ENCODE measurements at regions not wholly inside any gene's neighbourhood (a gene's known extent, or its start where the extent isn't known, plus 50 kb on each side); places are given as distances from the start of the nearest gene placed in this dataset.

DNA sequence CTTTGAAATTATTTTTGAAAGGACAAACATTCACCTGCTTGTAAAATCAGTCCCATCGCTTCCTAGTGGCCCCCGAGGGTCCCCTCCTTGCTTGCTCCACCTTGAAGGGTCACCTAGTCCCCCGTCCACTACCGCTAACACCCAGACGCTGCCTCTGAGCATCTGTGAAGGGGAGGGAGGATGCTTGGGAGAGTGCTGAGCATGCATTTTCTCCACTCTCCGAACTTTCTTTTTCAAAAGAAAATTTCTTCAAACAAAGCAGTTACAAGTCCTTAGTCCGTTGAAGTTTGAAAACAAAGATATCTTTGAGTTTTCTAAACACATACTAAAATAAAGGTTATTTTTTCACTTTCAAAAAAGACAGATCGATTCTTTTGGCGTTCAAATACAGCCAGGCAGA lies 224.3 kb upstream of the ARID1B start:
- no peak for TF ChIP-seq EZH2 (optimal IDR thresholded peaks at IDR 0.05; ENCODE audit: low read depth, low read length)
- TF ChIP-seq EZH2phosphoT487 (IDR thresholded peaks at IDR 0.05; ENCODE audit: low read length): no peak
- TF ChIP-seq, protein P1, sequence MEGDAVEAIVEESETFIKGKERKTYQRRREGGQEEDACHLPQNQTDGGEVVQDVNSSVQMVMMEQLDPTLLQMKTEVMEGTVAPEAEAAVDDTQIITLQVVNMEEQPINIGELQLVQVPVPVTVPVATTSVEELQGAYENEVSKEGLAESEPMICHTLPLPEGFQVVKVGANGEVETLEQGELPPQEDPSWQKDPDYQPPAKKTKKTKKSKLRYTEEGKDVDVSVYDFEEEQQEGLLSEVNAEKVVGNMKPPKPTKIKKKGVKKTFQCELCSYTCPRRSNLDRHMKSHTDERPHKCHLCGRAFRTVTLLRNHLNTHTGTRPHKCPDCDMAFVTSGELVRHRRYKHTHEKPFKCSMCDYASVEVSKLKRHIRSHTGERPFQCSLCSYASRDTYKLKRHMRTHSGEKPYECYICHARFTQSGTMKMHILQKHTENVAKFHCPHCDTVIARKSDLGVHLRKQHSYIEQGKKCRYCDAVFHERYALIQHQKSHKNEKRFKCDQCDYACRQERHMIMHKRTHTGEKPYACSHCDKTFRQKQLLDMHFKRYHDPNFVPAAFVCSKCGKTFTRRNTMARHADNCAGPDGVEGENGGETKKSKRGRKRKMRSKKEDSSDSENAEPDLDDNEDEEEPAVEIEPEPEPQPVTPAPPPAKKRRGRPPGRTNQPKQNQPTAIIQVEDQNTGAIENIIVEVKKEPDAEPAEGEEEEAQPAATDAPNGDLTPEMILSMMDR (IDR thresholded peaks at IDR 0.05; ENCODE audit: low read length): no peak
- no peaks in the 10 kb centered on the region for H3K9me2 ChIP-seq (replicated peaks; ENCODE audit: insufficient read depth, low read length)
- no peak overlapping the region for H3K27ac ChIP-seq (ENCODE audit: low read length)
- H3K79me2 ChIP-seq (ENCODE audit: low read length): no peaks in the 10 kb centered on the region
- H2AFZ ChIP-seq (ENCODE audit: low read length): no peak overlapping the region
- H3K9me3 ChIP-seq (replicated peaks; ENCODE audit: insufficient read depth, low read length): no peaks in the 10 kb centered on the region
- H3K4me3 ChIP-seq (ENCODE audit: low read length): no peak overlapping the region
- no peak overlapping the region for H3K4me2 ChIP-seq (ENCODE audit: low read depth, low read length)
- H4K20me1 ChIP-seq (ENCODE audit: insufficient read depth, low read length): no peaks in the 10 kb centered on the region
- H3K27me3 ChIP-seq (replicated peaks; ENCODE audit: insufficient read depth, low read length): no peaks in the 10 kb centered on the region
- no peaks in the 10 kb centered on the region for H3K36me3 ChIP-seq (replicated peaks; ENCODE audit: insufficient read depth, low read length)
- H3F3A ChIP-seq (ENCODE audit: insufficient read depth, low read length): no peaks in the 10 kb centered on the region
- DNase-seq: no peak
- H3K9ac ChIP-seq (ENCODE audit: low read length): no peak overlapping the region
- H3K4me1 ChIP-seq (ENCODE audit: low read length): no peaks in the 10 kb centered on the region

DNA sequence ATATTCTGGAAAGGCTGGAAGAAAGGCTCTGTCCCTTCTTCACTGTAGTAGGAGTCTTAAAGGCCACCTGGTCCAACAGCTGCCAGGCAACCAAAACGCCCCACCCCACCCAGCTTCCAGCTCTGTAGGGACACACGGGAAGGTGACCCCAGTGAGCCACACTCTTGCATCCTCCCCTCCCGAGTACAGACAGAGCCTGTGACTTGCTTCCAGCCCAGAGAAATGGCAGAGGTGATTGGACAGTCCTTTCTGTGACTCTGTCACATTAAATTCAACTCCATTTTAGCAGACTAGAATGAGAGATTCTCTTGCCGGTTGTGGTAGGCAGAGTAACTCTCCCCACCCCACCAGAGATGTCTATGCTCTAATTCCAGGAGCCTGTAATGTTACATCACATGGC lies 226.2 kb upstream of the ARID1B start:
- Histone ChIP-seq H3F3A (ENCODE audit: insufficient read depth, low read length) (no peaks in the 10 kb centered on the region), H3K4me1 (ENCODE audit: low read length) (no peaks in the 10 kb centered on the region), H3K9me3 (replicated peaks; ENCODE audit: insufficient read depth, low read length) (no peaks in the 10 kb centered on the region), H3K9me2 (replicated peaks; ENCODE audit: insufficient read depth, low read length) (no peaks in the 10 kb centered on the region), H3K27me3 (replicated peaks; ENCODE audit: insufficient read depth, low read length) (no peaks in the 10 kb centered on the region), H3K9ac (ENCODE audit: low read length) (no peak overlapping the region), H4K20me1 (ENCODE audit: insufficient read depth, low read length) (no peaks in the 10 kb centered on the region), H3K4me3 (ENCODE audit: low read length) (no peak overlapping the region), H3K4me2 (ENCODE audit: low read depth, low read length) (no peak overlapping the region), H2AFZ (ENCODE audit: low read length) (no peak overlapping the region), H3K27ac (ENCODE audit: low read length) (no peak overlapping the region), H3K79me2 (ENCODE audit: low read length) (no peaks in the 10 kb centered on the region), H3K36me3 (replicated peaks; ENCODE audit: insufficient read depth, low read length) (no peaks in the 10 kb centered on the region)
- DNase-seq: no peak
- TF ChIP-seq, protein P1 (IDR thresholded peaks at IDR 0.05; ENCODE audit: low read length): no peak
- no peak for TF ChIP-seq EZH2phosphoT487 (IDR thresholded peaks at IDR 0.05; ENCODE audit: low read length)
- TF ChIP-seq EZH2 (optimal IDR thresholded peaks at IDR 0.05; ENCODE audit: low read depth, low read length): no peak

DNA sequence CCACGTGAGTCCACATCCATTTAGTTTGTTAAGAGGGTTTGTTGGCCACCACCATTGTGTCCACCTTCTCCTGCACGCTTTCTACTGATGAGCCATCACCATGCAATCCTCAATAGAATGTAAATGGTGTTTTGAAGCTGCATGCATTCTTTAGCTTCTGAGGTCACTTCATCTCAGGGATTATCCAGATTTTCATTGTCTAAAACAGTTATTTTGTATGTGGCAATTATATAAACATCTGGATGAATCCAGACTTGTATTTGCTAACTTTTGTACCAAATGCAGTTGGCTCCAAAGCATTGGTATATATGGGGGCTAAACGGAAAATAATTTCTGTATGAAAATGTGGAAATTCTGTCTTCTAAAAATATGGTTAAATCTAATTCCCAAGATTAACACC lies 231.2 kb upstream of the ARID1B start:
- Histone ChIP-seq H3K9me3 (replicated peaks; ENCODE audit: insufficient read depth, low read length) (no peaks in the 10 kb centered on the region), H3K4me3 (ENCODE audit: low read length) (no peak overlapping the region), H2AFZ (ENCODE audit: low read length) (no peak overlapping the region), H3K9me2 (replicated peaks; ENCODE audit: insufficient read depth, low read length) (no peaks in the 10 kb centered on the region), H3K79me2 (ENCODE audit: low read length) (no peaks in the 10 kb centered on the region), H3K27me3 (replicated peaks; ENCODE audit: insufficient read depth, low read length) (no peaks in the 10 kb centered on the region), H3K4me1 (ENCODE audit: low read length) (no peaks in the 10 kb centered on the region), H3K36me3 (replicated peaks; ENCODE audit: insufficient read depth, low read length) (no peaks in the 10 kb centered on the region), H3F3A (ENCODE audit: insufficient read depth, low read length) (no peaks in the 10 kb centered on the region), H3K9ac (ENCODE audit: low read length) (no peak overlapping the region), H4K20me1 (ENCODE audit: insufficient read depth, low read length) (no peaks in the 10 kb centered on the region), H3K4me2 (ENCODE audit: low read depth, low read length) (no peak overlapping the region), H3K27ac (ENCODE audit: low read length) (no peak overlapping the region)
- TF ChIP-seq, protein P1 (IDR thresholded peaks at IDR 0.05; ENCODE audit: low read length): no peak
- TF ChIP-seq EZH2 (optimal IDR thresholded peaks at IDR 0.05; ENCODE audit: low read depth, low read length) (no peak), EZH2phosphoT487 (IDR thresholded peaks at IDR 0.05; ENCODE audit: low read length) (no peak)
- no peak for DNase-seq
